Choroid plexus epithelial cell (primary cell): ENCODE measurements at regions not wholly inside any gene's neighbourhood (a gene's known extent, or its start where the extent isn't known, plus 50 kb on each side); places are given as distances from the start of the nearest gene placed in this dataset.

Experiments used
- DNase-seq: peaks from one replicate; pipeline ENCODE4 v3.0.0-alpha.2; 2010; ENCODE audit warnings: low read depth
- H3K4me3 ChIP-seq: 2 replicates; pipeline ENCODE4 v1.5.1; 2011; ENCODE audit warnings: low read depth, mild to moderate bottlenecking, control low read depth, low read length, moderate library complexity
- CTCF ChIP-seq: conservative IDR thresholded peaks from 2 replicates; pipeline ENCODE4 v1.5.1; 2011; ENCODE audit warnings: low read depth, mild to moderate bottlenecking, control low read depth, inconsistent platforms, low read length, moderate library complexity

GRCh38 chr3:31438742-31439141, 94.0 kb upstream of the STT3B start:
- DNase-seq, result no peak
- TF ChIP-seq CTCF, result no peak
- no peak overlapping the region for H3K4me3 ChIP-seq

- DNase-seq, result peak; percentile 1
- TF ChIP-seq CTCF, result no peak
Measured at GRCh38 chr3:31439890-31440750, 92.6 kb upstream of the STT3B start.

GRCh38 chr3:31440878-31441277, 91.8 kb upstream of the STT3B start:
- no peak for TF ChIP-seq CTCF
- DNase-seq, result no peak
- no peak overlapping the region for H3K4me3 ChIP-seq

More at GRCh38 chr3:31439890-31440750, 92.6 kb upstream of the STT3B start:
- H3K4me3 ChIP-seq, result no peak overlapping the region

- no peak overlapping the region for H3K4me3 ChIP-seq
- TF ChIP-seq CTCF, result no peak
- DNase-seq, result no peak
Measured at GRCh38 chr3:31442755-31443154, 90.0 kb upstream of the STT3B start.

GRCh38 chr3:31444220-31445142, 88.2 kb upstream of the STT3B start:
- DNase-seq, result no peak
- TF ChIP-seq CTCF, result no peak
- no peak overlapping the region for H3K4me3 ChIP-seq

- no peak for TF ChIP-seq CTCF
- H3K4me3 ChIP-seq, result no peak overlapping the region
- DNase-seq, result no peak
Measured at GRCh38 chr3:31445701-31446100, 87.0 kb upstream of the STT3B start.
